ENCODE measurements at regions not wholly inside any gene's neighbourhood (a gene's known extent, or its start where the extent isn't known, plus 50 kb on each side); places are given as distances from the start of the nearest gene placed in this dataset.

- Mint-ChIP-seq H3K36me3 (peaks cover 2% of the 10 kb centered on the region; the same call in 1 of the 2 replicates), H3K9me3 (no peaks in the 10 kb centered on the region), H3K27me3 (ENCODE audit: low read depth) (no peaks in the 10 kb centered on the region), H3K27ac (peak overlapping the region; percentile 24; the same call in 1 of the 2 replicates), H3K4me1 (peaks cover 24% of the 10 kb centered on the region), H3K4me3 (no peak overlapping the region)
- ChIA-PET POLR2A (interaction anchor here (0.6 kb wide), 2 partner anchors 264 to 1589 kb away, joined by 3 to 5 read pairs; no protein-coding TSS in a partner anchor), CTCF (interaction anchor here (0.5 to 2.3 kb wide), 34 partner anchors 9 to 821 kb away, joined by 3 to 15 read pairs (median 4); partner anchors contain the start of gene NABP1)
- peak; percentile 66 for DNase-seq (ENCODE audit: low spot score)
- TF ChIP-seq AFF4 (CRISPR knock-in tag; IDR thresholded peaks at IDR 0.05; ENCODE audit: borderline replicate concordance): no peak
- TF ChIP-seq SMAD3 (CRISPR knock-in tag; IDR thresholded peaks at IDR 0.05; ENCODE audit: borderline replicate concordance): no peak
- TF ChIP-seq ZNF281 (CRISPR knock-in tag; IDR thresholded peaks at IDR 0.05): no peak
- no peak for TF ChIP-seq IRF2 (CRISPR knock-in tag; IDR thresholded peaks at IDR 0.05; ENCODE audit: borderline replicate concordance, low read depth)
- TF ChIP-seq PRRX2 (CRISPR knock-in tag; IDR thresholded peaks at IDR 0.05): 0 out of 2 replicates have a peak, but pooled peaks have one; percentile 19
- no peak for TF ChIP-seq E2F1 (CRISPR knock-in tag; IDR thresholded peaks at IDR 0.05)
- peak; percentile 57 for TF ChIP-seq CTCF (IDR thresholded peaks at IDR 0.05)
- no peak for TF ChIP-seq TCF7 (CRISPR knock-in tag; IDR thresholded peaks at IDR 0.05; ENCODE audit: low read depth)
- no peak for TF ChIP-seq USF2 (CRISPR knock-in tag; IDR thresholded peaks at IDR 0.05)
- TF ChIP-seq ZNF232 (CRISPR knock-in tag; IDR thresholded peaks at IDR 0.05): no peak
- TF ChIP-seq MAX (CRISPR knock-in tag; IDR thresholded peaks at IDR 0.05): peak; percentile 22; the same call in 1 of the 2 replicates
- no peak for TF ChIP-seq FOXP1 (CRISPR knock-in tag; IDR thresholded peaks at IDR 0.05; ENCODE audit: borderline replicate concordance)
- ATAC-seq: peak; percentile 100
Observed at GRCh38 chr2:191758518-191759507, 80.9 kb downstream of the NABP1 start.
